DND-41 (cell line): ENCODE measurements at regions not wholly inside any gene's neighbourhood (a gene's known extent, or its start where the extent isn't known, plus 50 kb on each side); places are given as distances from the start of the nearest gene placed in this dataset.

ENCODE experiments used
- EZH2 ChIP-seq: IDR thresholded peaks from 3 replicates; pipeline ENCODE4 v1.6.1; 2012; ENCODE audit warnings: borderline replicate concordance, low read depth, mild to moderate bottlenecking, moderate library complexity, low read length, inconsistent platforms; ENCODE audit not compliant: severe bottlenecking
- TF ChIP-seq, protein P1 (sequence below): IDR thresholded peaks from 2 replicates; pipeline ENCODE4 v1.5.1; 2012; ENCODE audit warnings: borderline replicate concordance, low read length, moderate library complexity, mild to moderate bottlenecking; ENCODE audit not compliant: poor library complexity, severe bottlenecking; ENCODE audit errors: extremely low read depth

- TF ChIP-seq, protein P1, sequence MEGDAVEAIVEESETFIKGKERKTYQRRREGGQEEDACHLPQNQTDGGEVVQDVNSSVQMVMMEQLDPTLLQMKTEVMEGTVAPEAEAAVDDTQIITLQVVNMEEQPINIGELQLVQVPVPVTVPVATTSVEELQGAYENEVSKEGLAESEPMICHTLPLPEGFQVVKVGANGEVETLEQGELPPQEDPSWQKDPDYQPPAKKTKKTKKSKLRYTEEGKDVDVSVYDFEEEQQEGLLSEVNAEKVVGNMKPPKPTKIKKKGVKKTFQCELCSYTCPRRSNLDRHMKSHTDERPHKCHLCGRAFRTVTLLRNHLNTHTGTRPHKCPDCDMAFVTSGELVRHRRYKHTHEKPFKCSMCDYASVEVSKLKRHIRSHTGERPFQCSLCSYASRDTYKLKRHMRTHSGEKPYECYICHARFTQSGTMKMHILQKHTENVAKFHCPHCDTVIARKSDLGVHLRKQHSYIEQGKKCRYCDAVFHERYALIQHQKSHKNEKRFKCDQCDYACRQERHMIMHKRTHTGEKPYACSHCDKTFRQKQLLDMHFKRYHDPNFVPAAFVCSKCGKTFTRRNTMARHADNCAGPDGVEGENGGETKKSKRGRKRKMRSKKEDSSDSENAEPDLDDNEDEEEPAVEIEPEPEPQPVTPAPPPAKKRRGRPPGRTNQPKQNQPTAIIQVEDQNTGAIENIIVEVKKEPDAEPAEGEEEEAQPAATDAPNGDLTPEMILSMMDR: no peak
- TF ChIP-seq EZH2: no peak
Observed at GRCh38 chr1:82091729-82092128, 291.0 kb downstream of the ADGRL2 start.
